Vagina (tissue), 2 donors: ENCODE measurements at regions not wholly inside any gene's neighbourhood (a gene's known extent, or its start where the extent isn't known, plus 50 kb on each side); places are given as distances from the start of the nearest gene placed in this dataset.

Source experiments
- DNase-seq, 2 donors: peaks; one replicate each; pipeline ENCODE4 v3.0.0-alpha.2; 2017; ENCODE audit errors: extremely low spot score in 2 of 2
- H3K27ac ChIP-seq: fragments of 200-600 bp; sonication (generic); one replicate; pipeline ENCODE4 v1.5.1; 2019
- H3K27me3 ChIP-seq: fragments of 200-600 bp; sonication (generic); one replicate; pipeline ENCODE4 v1.5.1; 2019
- H3K36me3 ChIP-seq, 2 donors: fragments of 200-600 bp; sonication (generic); one replicate each; pipeline ENCODE4 v1.5.1; 2017 to 2019
- H3K4me1 ChIP-seq: fragments of 200-600 bp; sonication (generic); one replicate; pipeline ENCODE4 v1.5.1; 2019
- H3K4me3 ChIP-seq, 2 donors: fragments of 200-600 bp; sonication (generic); 1 replicate in 1 of 2; 2 replicates in 1 of 2; pipeline ENCODE4 v1.5.1; 2016 to 2019
- H3K9me3 ChIP-seq: fragments of 200-600 bp; sonication (generic); one replicate; pipeline ENCODE4 v1.5.1; 2019
- POLR2A ChIP-seq, 2 donors: fragments of 450-650 bp; IDR thresholded peaks; one replicate each; pipeline ENCODE4 v1.6.1; 2017; ENCODE audit warnings: antibody characterized with exemption in 2 of 2, mild to moderate bottlenecking in 2 of 2, moderate library complexity in 2 of 2
- POLR2AphosphoS5 ChIP-seq, 2 donors: sonication (generic); formaldehyde crosslinking; IDR thresholded peaks; one replicate each; pipeline ENCODE4 v1.9.0; 2017; ENCODE audit warnings: antibody characterized with exemption in 2 of 2, mild to moderate bottlenecking in 2 of 2, low read depth in 1 of 2; ENCODE audit not compliant: insufficient read depth in 1 of 2
- intact Hi-C: fragments of 100-400 bp; cut with DNase I; formaldehyde crosslinking; loops from one replicate; pipeline ENCODE4 v1.15.1; 2023
- TF ChIP-seq, protein P1 (sequence below), 3 experiments: fragments of 450-650 bp in 2 of 3; fragments of 200-600 bp in 1 of 3; sonication (generic) in 1 of 3; IDR thresholded peaks; one replicate each; pipeline ENCODE4 v1.5.1; 2017 to 2019; ENCODE audit warnings: antibody characterized with exemption in 3 of 3, mild to moderate bottlenecking in 2 of 3, moderate library complexity in 2 of 3

DNA sequence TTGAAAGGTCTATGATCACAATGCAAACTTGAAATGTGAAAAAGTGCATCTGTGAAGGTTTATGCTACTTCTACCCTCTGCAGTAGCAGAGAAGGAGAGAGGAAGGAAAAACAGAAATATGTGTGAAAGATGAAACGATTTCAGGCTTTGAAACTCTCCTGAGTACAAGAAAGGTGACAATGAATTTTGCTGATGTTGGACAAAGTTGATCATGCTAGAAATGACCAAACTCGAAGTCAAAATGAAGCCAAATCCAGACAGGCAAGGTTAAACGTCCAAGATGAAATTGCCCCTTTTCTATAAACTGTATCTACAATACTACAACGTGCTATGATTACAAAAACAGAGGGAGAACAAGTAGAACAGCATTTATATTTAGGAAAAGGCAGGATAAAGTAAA lies 67.0 kb upstream of the C7orf33 start:
- H3K27ac ChIP-seq, result no peak overlapping the region
- no peak overlapping the region for H3K4me3 ChIP-seq
- no peaks in the 10 kb centered on the region for H3K9me3 ChIP-seq
- intact Hi-C loops, result no loop called here
- no peak for DNase-seq
- H3K36me3 ChIP-seq, result no peaks in the 10 kb centered on the region
- no peaks in the 10 kb centered on the region for H3K27me3 ChIP-seq
- H3K4me1 ChIP-seq, result no peaks in the 10 kb centered on the region
- TF ChIP-seq, protein P1, sequence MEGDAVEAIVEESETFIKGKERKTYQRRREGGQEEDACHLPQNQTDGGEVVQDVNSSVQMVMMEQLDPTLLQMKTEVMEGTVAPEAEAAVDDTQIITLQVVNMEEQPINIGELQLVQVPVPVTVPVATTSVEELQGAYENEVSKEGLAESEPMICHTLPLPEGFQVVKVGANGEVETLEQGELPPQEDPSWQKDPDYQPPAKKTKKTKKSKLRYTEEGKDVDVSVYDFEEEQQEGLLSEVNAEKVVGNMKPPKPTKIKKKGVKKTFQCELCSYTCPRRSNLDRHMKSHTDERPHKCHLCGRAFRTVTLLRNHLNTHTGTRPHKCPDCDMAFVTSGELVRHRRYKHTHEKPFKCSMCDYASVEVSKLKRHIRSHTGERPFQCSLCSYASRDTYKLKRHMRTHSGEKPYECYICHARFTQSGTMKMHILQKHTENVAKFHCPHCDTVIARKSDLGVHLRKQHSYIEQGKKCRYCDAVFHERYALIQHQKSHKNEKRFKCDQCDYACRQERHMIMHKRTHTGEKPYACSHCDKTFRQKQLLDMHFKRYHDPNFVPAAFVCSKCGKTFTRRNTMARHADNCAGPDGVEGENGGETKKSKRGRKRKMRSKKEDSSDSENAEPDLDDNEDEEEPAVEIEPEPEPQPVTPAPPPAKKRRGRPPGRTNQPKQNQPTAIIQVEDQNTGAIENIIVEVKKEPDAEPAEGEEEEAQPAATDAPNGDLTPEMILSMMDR (IDR thresholded peaks at IDR 0.05), result no peak
- no peak for TF ChIP-seq POLR2AphosphoS5 (IDR thresholded peaks at IDR 0.05; ENCODE audit: insufficient read depth in 1 of 2, low read depth in 1 of 2)
- TF ChIP-seq POLR2A (IDR thresholded peaks at IDR 0.05), result no peak

DNA sequence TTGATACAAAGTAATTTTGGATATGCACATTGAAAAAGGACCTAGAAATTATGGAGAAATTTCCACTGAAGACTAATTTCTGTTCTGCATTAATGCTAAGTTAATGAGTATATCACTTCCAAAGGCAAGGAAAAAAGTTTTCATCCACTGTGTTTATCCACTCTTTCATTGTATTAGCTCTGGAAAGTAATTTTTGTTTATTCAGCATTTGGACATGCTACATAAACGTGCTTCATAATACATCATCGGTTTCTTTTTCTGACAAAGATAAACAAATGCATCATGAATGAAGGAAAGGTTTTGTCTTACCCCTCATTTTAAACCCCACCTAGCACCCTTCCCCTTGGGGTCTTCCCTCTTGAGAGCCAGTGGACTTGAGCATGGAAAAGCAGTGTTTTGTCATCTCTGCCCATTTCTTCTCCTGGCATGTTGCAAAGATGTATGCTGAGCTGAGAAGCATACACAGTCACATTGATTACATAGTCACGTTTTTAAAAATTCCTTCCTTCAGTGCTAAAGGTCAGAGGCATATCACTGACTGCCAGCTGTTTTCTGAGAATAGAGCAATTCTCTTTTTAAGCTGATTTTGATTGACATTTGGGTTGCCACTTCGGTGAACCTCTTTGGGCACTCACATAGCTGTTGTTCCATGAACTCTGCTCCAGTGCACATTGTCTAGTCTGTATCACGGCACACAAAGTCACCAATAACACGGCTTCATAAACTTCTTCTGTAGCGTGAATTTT lies 65.9 kb upstream of the C7orf33 start:
- H3K4me3 ChIP-seq, result no peak overlapping the region
- TF ChIP-seq, protein P1 (IDR thresholded peaks at IDR 0.05), result no peak
- TF ChIP-seq POLR2A (IDR thresholded peaks at IDR 0.05) (no peak), POLR2AphosphoS5 (IDR thresholded peaks at IDR 0.05; ENCODE audit: insufficient read depth in 1 of 2, low read depth in 1 of 2) (no peak)
- H3K36me3 ChIP-seq, result no peaks in the 10 kb centered on the region
- DNase-seq, result no peak
- H3K27ac ChIP-seq, result no peak overlapping the region
- intact Hi-C loops, result no loop called here
- no peaks in the 10 kb centered on the region for H3K27me3 ChIP-seq
- H3K9me3 ChIP-seq, result no peaks in the 10 kb centered on the region
- no peaks in the 10 kb centered on the region for H3K4me1 ChIP-seq

DNA sequence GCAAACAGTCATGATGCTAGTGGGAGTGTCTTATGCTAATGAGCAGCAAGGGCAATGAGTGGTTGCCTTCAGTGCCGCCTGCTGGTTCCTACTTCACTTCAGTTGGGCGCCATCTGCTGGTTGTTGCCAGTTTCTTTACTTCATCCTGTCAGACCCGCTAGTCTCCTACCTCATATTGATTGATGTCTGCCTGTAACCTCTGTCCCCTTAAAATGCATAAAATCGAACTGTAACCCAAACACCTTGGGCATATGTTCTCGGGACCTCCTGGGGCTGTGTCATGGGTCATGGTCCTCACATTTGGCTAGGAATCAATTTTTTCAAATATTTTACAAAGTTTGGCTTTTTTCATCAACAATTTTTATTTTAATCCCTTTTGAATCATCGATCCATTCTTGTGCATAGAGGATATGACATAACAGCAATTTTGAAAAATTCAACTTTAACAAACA lies 62.8 kb upstream of the C7orf33 start:
- TF ChIP-seq POLR2AphosphoS5 (IDR thresholded peaks at IDR 0.05; ENCODE audit: insufficient read depth in 1 of 2, low read depth in 1 of 2), result no peak
- no peak for TF ChIP-seq POLR2A (IDR thresholded peaks at IDR 0.05)
- TF ChIP-seq, protein P1 (IDR thresholded peaks at IDR 0.05), result no peak
- intact Hi-C loops, result no loop called here
- Histone ChIP-seq H3K4me3 (no peak overlapping the region), H3K36me3 (no peaks in the 10 kb centered on the region), H3K27ac (no peak overlapping the region), H3K9me3 (no peaks in the 10 kb centered on the region), H3K27me3 (no peaks in the 10 kb centered on the region), H3K4me1 (no peaks in the 10 kb centered on the region)
- DNase-seq, result no peak

DNA sequence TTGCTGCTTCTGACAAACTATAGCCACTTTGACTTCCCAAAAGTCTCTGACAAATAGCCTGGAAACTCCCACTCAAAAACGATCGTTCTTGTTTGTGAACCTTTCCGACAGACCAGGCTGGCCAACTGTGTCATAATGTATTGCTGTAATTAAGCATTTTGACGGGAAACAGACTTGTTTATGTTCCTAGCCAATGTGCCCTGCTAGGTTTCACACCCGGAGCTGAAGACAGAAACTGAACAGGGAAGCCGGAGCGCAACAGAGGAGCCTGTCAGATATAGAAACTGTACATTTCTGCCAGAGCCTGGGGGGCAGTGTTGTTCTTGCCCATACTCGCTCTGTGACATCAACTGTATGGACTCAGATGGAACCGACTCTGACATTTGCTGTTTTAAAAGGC lies 55.3 kb upstream of the C7orf33 start:
- no peak overlapping the region for H3K27ac ChIP-seq
- no peak overlapping the region for H3K4me3 ChIP-seq
- no peaks in the 10 kb centered on the region for H3K4me1 ChIP-seq
- H3K27me3 ChIP-seq, result no peaks in the 10 kb centered on the region
- TF ChIP-seq POLR2A (IDR thresholded peaks at IDR 0.05) (no peak), POLR2AphosphoS5 (IDR thresholded peaks at IDR 0.05; ENCODE audit: insufficient read depth in 1 of 2, low read depth in 1 of 2) (no peak)
- TF ChIP-seq, protein P1 (IDR thresholded peaks at IDR 0.05), result no peak
- DNase-seq, result no peak
- no peaks in the 10 kb centered on the region for H3K9me3 ChIP-seq
- intact Hi-C loops, result no loop called here
- H3K36me3 ChIP-seq, result no peaks in the 10 kb centered on the region

DNA sequence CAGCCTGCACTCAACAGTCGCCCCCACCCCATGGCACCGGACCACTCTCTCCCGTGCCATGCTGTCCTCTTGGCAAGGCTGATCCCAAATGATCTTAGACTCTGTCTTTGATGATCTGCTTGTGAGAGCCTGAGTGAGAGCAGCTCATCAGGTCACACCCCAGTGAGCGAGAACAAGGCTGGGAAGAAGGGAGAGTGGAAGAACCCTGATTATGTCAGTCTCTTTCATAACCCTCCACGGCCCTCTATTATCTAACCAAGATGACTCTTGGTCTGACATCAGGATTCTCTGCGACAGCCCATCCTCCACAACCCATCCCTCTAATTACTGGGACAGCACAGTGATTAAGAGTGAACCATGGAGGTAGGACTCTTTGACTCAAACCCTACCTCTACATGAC lies 53.1 kb upstream of the C7orf33 start:
- DNase-seq, result no peak
- intact Hi-C loops, result no loop called here
- Histone ChIP-seq H3K27me3 (no peaks in the 10 kb centered on the region), H3K27ac (no peak overlapping the region), H3K4me1 (no peaks in the 10 kb centered on the region), H3K9me3 (no peaks in the 10 kb centered on the region), H3K4me3 (no peak overlapping the region), H3K36me3 (no peaks in the 10 kb centered on the region)
- no peak for TF ChIP-seq POLR2AphosphoS5 (IDR thresholded peaks at IDR 0.05; ENCODE audit: insufficient read depth in 1 of 2, low read depth in 1 of 2)
- TF ChIP-seq, protein P1 (IDR thresholded peaks at IDR 0.05), result no peak
- no peak for TF ChIP-seq POLR2A (IDR thresholded peaks at IDR 0.05)
